GM12874 (cell line): ENCODE measurements at regions not wholly inside any gene's neighbourhood (a gene's known extent, or its start where the extent isn't known, plus 50 kb on each side); places are given as distances from the start of the nearest gene placed in this dataset.
A peak's percentile ranks its signal among the peaks of the same experiment; 100 is the strongest.

ENCODE experiments used
- CTCF ChIP-seq: IDR thresholded peaks from 2 replicates; pipeline ENCODE4 v1.5.1; 2011; ENCODE audit warnings: low read depth, mild to moderate bottlenecking, control low read depth, low read length, moderate library complexity; ENCODE audit not compliant: insufficient read depth

DNA sequence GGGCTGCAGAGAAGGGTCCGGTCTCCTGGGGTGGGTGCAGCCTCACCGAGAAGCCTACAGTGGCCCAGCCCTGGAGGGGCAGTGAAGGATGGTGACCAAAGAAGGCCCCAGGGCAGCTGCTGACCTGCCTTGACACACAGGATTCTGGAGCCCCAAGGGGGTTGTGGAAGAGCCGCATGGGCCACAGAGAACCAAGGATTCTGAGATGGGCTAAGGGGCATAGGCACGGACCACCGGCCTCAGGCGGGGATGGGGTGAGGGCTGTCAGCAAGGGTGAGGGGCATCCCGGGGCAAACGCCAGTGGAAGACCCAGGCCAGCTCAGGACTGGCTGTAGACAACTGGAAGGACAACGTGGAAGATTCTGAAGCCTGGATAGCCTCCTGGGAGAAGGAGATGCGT, 151.6 kb downstream of the TEX29 start:
- TF ChIP-seq CTCF = no peak

- no peak for TF ChIP-seq CTCF
These were observed 152.4 kb downstream of the TEX29 start for GRCh38 chr13:111472559-111473460.

DNA sequence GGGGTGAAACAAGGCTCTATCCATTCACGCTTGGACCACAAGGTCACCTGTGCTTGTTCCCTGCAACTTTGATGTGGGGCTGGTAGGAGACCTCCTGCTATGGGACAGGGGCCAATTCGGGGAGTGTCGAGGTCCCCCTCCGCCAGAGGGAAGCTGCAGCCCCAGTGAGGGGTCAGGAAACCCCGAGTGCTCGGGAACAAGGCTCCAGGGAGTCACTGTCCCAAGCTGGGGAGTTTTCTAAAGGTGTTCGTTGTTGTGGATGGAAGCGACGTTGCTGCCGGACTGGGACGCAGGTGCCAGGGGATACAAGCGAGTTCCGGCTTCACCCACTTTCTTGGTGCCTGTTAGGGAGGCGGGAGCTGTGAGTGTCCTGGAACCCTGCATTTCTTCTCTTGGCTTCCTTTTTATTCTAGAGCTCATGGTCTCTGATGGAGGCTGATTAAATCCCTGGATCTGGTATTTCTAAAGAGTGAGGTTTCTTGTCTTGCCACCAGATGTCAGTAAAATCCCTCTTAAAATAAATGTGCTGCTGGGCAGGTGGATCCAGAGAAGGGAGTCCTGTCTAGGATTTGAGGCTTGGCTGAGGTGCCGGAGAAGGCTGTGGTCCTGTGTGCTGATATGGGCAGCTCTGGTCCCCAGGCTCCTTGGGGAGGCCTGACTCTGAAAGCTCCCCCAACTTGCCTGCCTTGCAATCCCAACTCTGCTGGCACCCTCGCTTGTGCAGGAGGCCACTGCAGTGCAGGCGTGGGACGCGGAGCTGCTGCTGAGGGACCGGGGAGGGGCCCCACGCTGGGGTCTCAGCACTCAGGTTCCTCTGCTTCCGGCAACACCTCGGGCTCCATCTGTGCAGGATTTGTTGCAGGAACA, 153.9 kb downstream of the TEX29 start:
- 0 out of 2 replicates have a peak, but pooled peaks have one; percentile 4 for TF ChIP-seq CTCF

DNA sequence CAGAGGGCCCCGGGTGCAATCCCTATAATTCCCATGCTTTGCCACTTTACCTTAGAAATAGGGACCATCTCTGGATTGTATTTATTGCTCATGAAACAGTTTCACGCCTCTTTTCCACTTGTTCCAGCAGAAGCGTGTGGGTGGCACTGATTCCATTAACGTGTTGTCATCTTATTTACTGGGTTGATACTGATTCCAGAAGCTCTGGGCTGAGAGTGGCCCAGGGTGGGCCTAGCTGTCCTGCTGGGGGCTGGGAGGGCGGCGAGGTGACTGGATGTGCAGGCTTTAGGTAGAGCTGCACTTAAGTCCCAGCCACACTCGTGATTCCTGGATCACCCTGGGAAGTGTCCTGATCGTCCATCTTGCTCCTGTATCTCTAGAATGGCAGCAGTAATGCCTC, 155.0 kb downstream of the TEX29 start:
- TF ChIP-seq CTCF = no peak

GRCh38 chr13:111476197-111476596, 155.8 kb downstream of the TEX29 start:
- no peak for TF ChIP-seq CTCF

DNA sequence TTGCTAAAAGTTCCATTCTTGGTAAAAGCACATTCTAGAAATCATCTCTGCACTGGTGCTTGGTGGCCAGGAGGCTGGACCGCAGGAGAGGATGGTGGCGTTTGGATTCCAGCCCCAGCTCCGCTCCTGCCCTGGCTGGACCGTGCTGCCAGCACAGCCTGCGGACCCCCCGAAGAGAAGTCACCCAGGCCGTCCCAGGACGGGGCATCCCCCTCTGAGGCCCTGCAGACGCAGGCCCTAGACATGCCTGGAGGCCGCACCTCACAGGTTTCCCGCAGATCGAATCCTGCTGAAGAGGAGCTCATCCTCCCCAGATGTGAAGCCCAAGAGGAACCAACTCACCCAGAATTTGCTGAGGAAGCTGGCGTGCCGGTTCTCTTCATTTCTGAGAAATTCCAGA, 159.0 kb downstream of the TEX29 start:
- TF ChIP-seq CTCF = no peak

DNA sequence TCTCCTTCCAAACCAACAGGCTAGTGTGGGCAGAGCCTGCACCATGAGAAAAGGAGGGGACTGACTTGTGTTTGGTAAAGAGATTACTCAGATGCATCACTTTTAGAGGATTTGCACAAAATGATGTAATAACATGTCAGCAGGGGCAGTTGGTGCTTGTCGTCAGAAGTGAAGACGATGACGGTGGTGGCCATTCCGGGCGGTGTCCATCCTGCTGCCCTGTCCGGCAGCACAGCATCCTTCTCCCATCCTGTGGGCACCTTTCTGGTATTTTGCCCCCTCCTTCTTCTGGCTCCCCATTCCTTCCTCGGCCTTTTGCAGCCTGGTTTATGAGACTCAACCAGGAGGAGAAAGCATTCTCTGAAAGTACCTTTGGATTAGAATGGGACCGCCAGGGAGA, 160.1 kb downstream of the TEX29 start:
- no peak for TF ChIP-seq CTCF
